Keratinocyte (primary cell): ENCODE measurements at regions not wholly inside any gene's neighbourhood (a gene's known extent, or its start where the extent isn't known, plus 50 kb on each side); places are given as distances from the start of the nearest gene placed in this dataset.

Experiments used
- EZH2 ChIP-seq: IDR thresholded peaks from one replicate; pipeline ENCODE4 v1.6.1; 2012; ENCODE audit warnings: inconsistent platforms, mild to moderate bottlenecking, low read length, moderate library complexity
- TF ChIP-seq, protein P1 (sequence below), 3 experiments: IDR thresholded peaks in 1 of 3; conservative IDR thresholded peaks in 1 of 3; optimal IDR thresholded peaks in 1 of 3; 2 replicates in 2 of 3; 3 replicates in 1 of 3; pipeline versions ENCODE3 to v1.5.1; 2011; ENCODE audit warnings: low read length in 3 of 3, mild to moderate bottlenecking in 3 of 3, moderate library complexity in 2 of 3, control low read depth in 1 of 3, inconsistent platforms in 1 of 3; ENCODE audit not compliant: insufficient read depth in 2 of 3; ENCODE audit errors: extremely low read depth in 1 of 3

DNA sequence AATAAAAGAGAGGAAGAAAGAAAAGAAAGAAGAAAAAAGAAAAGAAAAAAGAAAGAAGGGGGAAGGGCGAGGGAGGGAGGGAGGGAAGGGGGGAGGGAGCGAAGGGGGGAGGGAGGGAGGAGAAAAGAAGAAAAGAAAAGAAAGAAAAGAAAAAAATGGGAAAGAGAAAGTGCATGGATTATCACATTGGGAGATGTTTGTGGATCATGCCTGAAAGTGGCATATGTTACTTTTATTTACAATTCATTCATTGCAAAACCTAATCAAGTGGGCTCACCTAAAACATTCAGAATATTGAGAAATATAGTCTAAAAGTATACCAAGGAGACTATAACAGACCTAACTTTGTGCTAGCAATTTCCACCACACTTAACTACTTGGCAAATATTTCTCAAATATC, 246.9 kb upstream of the SYT1 start:
- TF ChIP-seq, protein P1, sequence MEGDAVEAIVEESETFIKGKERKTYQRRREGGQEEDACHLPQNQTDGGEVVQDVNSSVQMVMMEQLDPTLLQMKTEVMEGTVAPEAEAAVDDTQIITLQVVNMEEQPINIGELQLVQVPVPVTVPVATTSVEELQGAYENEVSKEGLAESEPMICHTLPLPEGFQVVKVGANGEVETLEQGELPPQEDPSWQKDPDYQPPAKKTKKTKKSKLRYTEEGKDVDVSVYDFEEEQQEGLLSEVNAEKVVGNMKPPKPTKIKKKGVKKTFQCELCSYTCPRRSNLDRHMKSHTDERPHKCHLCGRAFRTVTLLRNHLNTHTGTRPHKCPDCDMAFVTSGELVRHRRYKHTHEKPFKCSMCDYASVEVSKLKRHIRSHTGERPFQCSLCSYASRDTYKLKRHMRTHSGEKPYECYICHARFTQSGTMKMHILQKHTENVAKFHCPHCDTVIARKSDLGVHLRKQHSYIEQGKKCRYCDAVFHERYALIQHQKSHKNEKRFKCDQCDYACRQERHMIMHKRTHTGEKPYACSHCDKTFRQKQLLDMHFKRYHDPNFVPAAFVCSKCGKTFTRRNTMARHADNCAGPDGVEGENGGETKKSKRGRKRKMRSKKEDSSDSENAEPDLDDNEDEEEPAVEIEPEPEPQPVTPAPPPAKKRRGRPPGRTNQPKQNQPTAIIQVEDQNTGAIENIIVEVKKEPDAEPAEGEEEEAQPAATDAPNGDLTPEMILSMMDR (optimal IDR thresholded peaks at IDR 0.05 in 1 of 3, IDR thresholded peaks at IDR 0.05 in 1 of 3, conservative IDR thresholded peaks at IDR 0.05 in 1 of 3; ENCODE audit: extremely low read depth in 1 of 3, insufficient read depth in 2 of 3, low read length in 3 of 3) = no peak
- TF ChIP-seq EZH2 = no peak
